ENCODE measurements at regions not wholly inside any gene's neighbourhood (a gene's known extent, or its start where the extent isn't known, plus 50 kb on each side); places are given as distances from the start of the nearest gene placed in this dataset.

GRCh38 chr12:65759735-65760134 is 64.5 kb upstream of the HMGA2 start:
- no peak for DNase-seq (ENCODE audit: low spot score in 2 of 2)
- Histone ChIP-seq H3K4me1 (no peaks in the 10 kb centered on the region), H3K27ac (no peak overlapping the region), H3K27me3 (no peaks in the 10 kb centered on the region), H3K4me3 (no peak overlapping the region), H3K36me3 (no peaks in the 10 kb centered on the region), H3K9me3 (no peaks in the 10 kb centered on the region)
- TF ChIP-seq POLR2AphosphoS5 (IDR thresholded peaks at IDR 0.05) (no peak), EP300 (IDR thresholded peaks at IDR 0.05) (no peak)
- TF ChIP-seq, protein P1, sequence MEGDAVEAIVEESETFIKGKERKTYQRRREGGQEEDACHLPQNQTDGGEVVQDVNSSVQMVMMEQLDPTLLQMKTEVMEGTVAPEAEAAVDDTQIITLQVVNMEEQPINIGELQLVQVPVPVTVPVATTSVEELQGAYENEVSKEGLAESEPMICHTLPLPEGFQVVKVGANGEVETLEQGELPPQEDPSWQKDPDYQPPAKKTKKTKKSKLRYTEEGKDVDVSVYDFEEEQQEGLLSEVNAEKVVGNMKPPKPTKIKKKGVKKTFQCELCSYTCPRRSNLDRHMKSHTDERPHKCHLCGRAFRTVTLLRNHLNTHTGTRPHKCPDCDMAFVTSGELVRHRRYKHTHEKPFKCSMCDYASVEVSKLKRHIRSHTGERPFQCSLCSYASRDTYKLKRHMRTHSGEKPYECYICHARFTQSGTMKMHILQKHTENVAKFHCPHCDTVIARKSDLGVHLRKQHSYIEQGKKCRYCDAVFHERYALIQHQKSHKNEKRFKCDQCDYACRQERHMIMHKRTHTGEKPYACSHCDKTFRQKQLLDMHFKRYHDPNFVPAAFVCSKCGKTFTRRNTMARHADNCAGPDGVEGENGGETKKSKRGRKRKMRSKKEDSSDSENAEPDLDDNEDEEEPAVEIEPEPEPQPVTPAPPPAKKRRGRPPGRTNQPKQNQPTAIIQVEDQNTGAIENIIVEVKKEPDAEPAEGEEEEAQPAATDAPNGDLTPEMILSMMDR (IDR thresholded peaks at IDR 0.05) = no peak
- WGBS = 93% methylated on average over 8 of the region's 8 CpGs

GRCh38 chr12:65761301-65761700 is 63.0 kb upstream of the HMGA2 start:
- WGBS = 69% methylated on average over 2 of the region's 2 CpGs
- Histone ChIP-seq H3K4me3 (no peak overlapping the region), H3K27ac (no peak overlapping the region), H3K36me3 (no peaks in the 10 kb centered on the region), H3K9me3 (no peaks in the 10 kb centered on the region), H3K4me1 (no peaks in the 10 kb centered on the region), H3K27me3 (no peaks in the 10 kb centered on the region)
- DNase-seq (ENCODE audit: low spot score in 2 of 2) = no peak
- no peak for TF ChIP-seq POLR2AphosphoS5 (IDR thresholded peaks at IDR 0.05)
- TF ChIP-seq, protein P1 (IDR thresholded peaks at IDR 0.05) = no peak
- TF ChIP-seq EP300 (IDR thresholded peaks at IDR 0.05) = no peak
- no peak for TF ChIP-seq POLR2A (IDR thresholded peaks at IDR 0.05)

GRCh38 chr12:65764325-65764724 is 60.0 kb upstream of the HMGA2 start:
- Histone ChIP-seq H3K4me3 (no peak overlapping the region), H3K9me3 (no peaks in the 10 kb centered on the region), H3K27ac (no peak overlapping the region), H3K27me3 (peaks cover 5% of the 10 kb centered on the region), H3K4me1 (no peaks in the 10 kb centered on the region), H3K36me3 (no peaks in the 10 kb centered on the region)
- TF ChIP-seq POLR2AphosphoS5 (IDR thresholded peaks at IDR 0.05) (no peak), EP300 (IDR thresholded peaks at IDR 0.05) (no peak)
- TF ChIP-seq, protein P1 (IDR thresholded peaks at IDR 0.05) = no peak
- no peak for DNase-seq (ENCODE audit: low spot score in 2 of 2)
- 63% methylated on average over 2 of the region's 2 CpGs for WGBS

DNA sequence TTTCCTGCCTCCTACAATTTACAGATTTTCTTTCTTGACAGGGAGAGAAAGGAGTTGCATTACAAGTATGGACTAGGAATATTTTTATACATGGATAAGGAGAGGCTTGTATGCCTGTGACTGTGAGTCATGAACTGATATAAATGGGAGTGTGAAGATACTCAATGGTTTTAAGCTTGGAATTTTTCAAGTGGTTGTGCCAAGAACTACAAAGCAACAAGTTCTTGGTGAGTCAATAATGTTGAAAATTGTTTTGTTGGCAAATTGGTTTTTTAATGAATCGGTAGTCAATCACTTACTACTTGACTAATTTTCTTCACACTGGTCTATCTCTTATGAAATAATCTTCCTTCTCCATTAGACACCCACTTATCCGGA is 58.9 kb upstream of the HMGA2 start:
- no peaks in the 10 kb centered on the region for H3K36me3 ChIP-seq
- no peak overlapping the region for H3K4me3 ChIP-seq
- no peaks in the 10 kb centered on the region for H3K4me1 ChIP-seq
- peaks cover 6% of the 10 kb centered on the region for H3K27me3 ChIP-seq
- no peak for DNase-seq (ENCODE audit: low spot score in 2 of 2)
- H3K9me3 ChIP-seq = no peaks in the 10 kb centered on the region
- TF ChIP-seq, protein P1 (IDR thresholded peaks at IDR 0.05) = no peak
- TF ChIP-seq POLR2AphosphoS5 (IDR thresholded peaks at IDR 0.05) (no peak), EP300 (IDR thresholded peaks at IDR 0.05) (no peak), POLR2A (IDR thresholded peaks at IDR 0.05) (no peak)
- 60% methylated on average over 2 of the region's 2 CpGs for WGBS
- H3K27ac ChIP-seq = no peak overlapping the region

DNA sequence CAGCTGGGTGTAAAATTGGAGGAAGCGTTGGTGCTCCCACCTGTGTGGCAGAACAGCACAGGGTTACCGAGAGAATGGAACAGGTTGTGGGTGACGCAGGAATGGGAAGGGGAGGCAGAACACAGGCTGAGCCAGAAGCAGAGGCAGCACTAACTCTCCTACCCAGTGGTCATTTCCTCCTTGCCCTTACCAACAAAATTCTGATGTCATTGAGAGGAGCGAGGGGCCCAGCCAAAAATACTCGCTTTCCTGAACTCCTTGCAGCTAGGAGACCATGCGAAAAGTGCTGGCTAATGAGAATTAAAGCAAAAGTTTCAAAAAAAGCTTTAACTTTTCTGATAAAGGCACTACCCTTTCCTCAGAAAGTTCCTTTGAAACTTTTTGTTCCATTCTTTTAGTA is 54.4 kb upstream of the HMGA2 start:
- H3K36me3 ChIP-seq = no peaks in the 10 kb centered on the region
- H3K4me1 ChIP-seq = no peaks in the 10 kb centered on the region
- no peak for DNase-seq (ENCODE audit: low spot score in 2 of 2)
- 87% methylated on average over 6 of the region's 6 CpGs for WGBS
- no peak overlapping the region for H3K27ac ChIP-seq
- TF ChIP-seq POLR2AphosphoS5 (IDR thresholded peaks at IDR 0.05) (no peak), EP300 (IDR thresholded peaks at IDR 0.05) (no peak)
- TF ChIP-seq, protein P1 (IDR thresholded peaks at IDR 0.05) = no peak
- no peaks in the 10 kb centered on the region for H3K9me3 ChIP-seq
- peaks cover 13% of the 10 kb centered on the region for H3K27me3 ChIP-seq
- H3K4me3 ChIP-seq = no peak overlapping the region
